ENCODE measurements at regions not wholly inside any gene's neighbourhood (a gene's known extent, or its start where the extent isn't known, plus 50 kb on each side); places are given as distances from the start of the nearest gene placed in this dataset.
"Not testable (repeated sequence)": the region's sequence is repeated elsewhere in the genome, so short reads cannot be mapped to it uniquely, and the experiment has no call there.

- no peak for DNase-seq
Measured at GRCh38 chr12:124471828-124472227, 95.6 kb downstream of the NCOR2 start.

GRCh38 chr12:124470806-124471205, 96.6 kb downstream of the NCOR2 start:
- DNase-seq: no peak

GRCh38 chr12:124470139-124470538, 97.3 kb downstream of the NCOR2 start:
- no peak for DNase-seq

- DNase-seq: no peak
Measured at GRCh38 chr12:124469193-124469888, 98.1 kb downstream of the NCOR2 start.

GRCh38 chr12:124467549-124467948, 99.9 kb downstream of the NCOR2 start:
- not testable (repeated sequence) for DNase-seq

- DNase-seq: peak; percentile 93
Measured at GRCh38 chr12:124466216-124467128, 100.9 kb downstream of the NCOR2 start.

- no peak for DNase-seq
Measured at GRCh38 chr12:124465473-124465872, 101.9 kb downstream of the NCOR2 start.

- no peak for DNase-seq
Measured at GRCh38 chr12:124464830-124465229, 102.6 kb downstream of the NCOR2 start.

GRCh38 chr12:124464062-124464461, 103.3 kb downstream of the NCOR2 start:
- DNase-seq: peak; percentile 32

- DNase-seq: no peak
Measured at GRCh38 chr12:124463341-124463921, 104.0 kb downstream of the NCOR2 start.

GRCh38 chr12:124462750-124463149, 104.7 kb downstream of the NCOR2 start:
- no peak for DNase-seq

GRCh38 chr12:124461851-124462623, 105.4 kb downstream of the NCOR2 start:
- DNase-seq: no peak

- no peak for DNase-seq
Measured at GRCh38 chr12:124461241-124461673, 106.2 kb downstream of the NCOR2 start.

GRCh38 chr12:124460771-124461170, 106.6 kb downstream of the NCOR2 start:
- DNase-seq: no peak

- DNase-seq: no peak
Measured at GRCh38 chr12:124459852-124460645, 107.4 kb downstream of the NCOR2 start.

- DNase-seq: no peak
Measured at GRCh38 chr12:124458992-124459851, 108.2 kb downstream of the NCOR2 start.

GRCh38 chr12:124458220-124458991, 109.0 kb downstream of the NCOR2 start:
- DNase-seq: no peak

GRCh38 chr12:124457287-124458219, 109.9 kb downstream of the NCOR2 start:
- DNase-seq: peak; percentile 93

- no peak for DNase-seq
Measured at GRCh38 chr12:124456652-124457152, 110.7 kb downstream of the NCOR2 start.

Data from MV-4-11 (cell line).